Mammary epithelial cell (primary cell): ENCODE measurements at regions not wholly inside any gene's neighbourhood (a gene's known extent, or its start where the extent isn't known, plus 50 kb on each side); places are given as distances from the start of the nearest gene placed in this dataset.

Experiments
- CTCF ChIP-seq, 2 donors: IDR thresholded peaks in 1 of 2; conservative IDR thresholded peaks in 1 of 2; 2 replicates each; pipeline ENCODE4 v1.5.1; 2011 to 2012; ENCODE audit warnings: inconsistent platforms in 2 of 2, low read length in 2 of 2, mild to moderate bottlenecking in 2 of 2, control low read depth in 1 of 2, low read depth in 1 of 2; ENCODE audit not compliant: insufficient read depth in 1 of 2; ENCODE audit errors: extremely low read depth in 1 of 2
- EZH2 ChIP-seq: IDR thresholded peaks from 2 replicates; pipeline ENCODE4 v1.6.1; 2012; ENCODE audit warnings: low read length, inconsistent platforms, borderline replicate concordance

DNA sequence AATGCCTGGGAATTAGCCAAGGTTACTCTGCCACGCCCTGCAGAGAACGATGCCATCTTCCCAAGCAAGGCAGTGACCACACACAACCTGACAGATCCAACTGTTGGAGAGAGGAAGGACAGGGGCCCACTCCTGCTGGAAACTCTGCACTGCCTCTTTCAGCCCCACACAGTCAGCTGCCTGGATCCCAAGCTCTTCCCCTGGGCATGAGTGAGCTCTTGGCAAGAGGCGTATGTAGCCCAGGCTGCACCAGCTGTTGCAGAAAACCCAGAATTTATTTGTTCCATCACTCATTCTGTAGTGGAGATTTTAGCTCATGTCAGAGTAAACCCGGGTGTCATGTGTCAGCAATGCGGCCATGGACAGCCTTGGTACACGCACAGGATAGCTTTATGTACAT is 135.1 kb upstream of the TRIM24 start:
- TF ChIP-seq EZH2 = no peak
- no peak for TF ChIP-seq CTCF (conservative IDR thresholded peaks at IDR 0.05 in 1 of 2, IDR thresholded peaks at IDR 0.05 in 1 of 2; ENCODE audit: extremely low read depth in 1 of 2, insufficient read depth in 1 of 2, low read depth in 1 of 2, low read length in 2 of 2)
